Peyer's patch (tissue), 4 donors: ENCODE measurements at regions not wholly inside any gene's neighbourhood (a gene's known extent, or its start where the extent isn't known, plus 50 kb on each side); places are given as distances from the start of the nearest gene placed in this dataset.

Experiments used
- DNase-seq, 3 donors: peaks; one replicate each; pipeline ENCODE4 v3.0.0-alpha.2; 2017 to 2019
- H3K27ac ChIP-seq, 4 donors: fragments of 200-600 bp; sonication (generic); one replicate each; pipeline ENCODE4 v1.5.1; 2016 to 2019
- H3K27me3 ChIP-seq, 2 donors: fragments of 200-600 bp; sonication (generic); one replicate each; pipeline ENCODE4 v1.5.1; 2019
- H3K36me3 ChIP-seq, 3 donors: fragments of 200-600 bp; sonication (generic); one replicate each; pipeline ENCODE4 v1.5.1; 2016 to 2019
- H3K4me1 ChIP-seq, 4 donors: fragments of 200-600 bp; sonication (generic); one replicate each; pipeline ENCODE4 v1.5.1; 2016 to 2019
- H3K4me3 ChIP-seq, 4 donors: fragments of 200-600 bp; sonication (generic); 1 replicate in 3 of 4; 2 replicates in 1 of 4; pipeline ENCODE4 v1.5.1; 2016 to 2019; ENCODE audit warnings: mild to moderate bottlenecking in 1 of 4
- H3K9me3 ChIP-seq, 4 donors: fragments of 200-600 bp; sonication (generic); one replicate each; pipeline ENCODE4 v1.5.1; 2016 to 2019; ENCODE audit warnings: mild to moderate bottlenecking in 1 of 4
- CTCF ChIP-seq, 6 experiments: fragments of 450-650 bp in 4 of 6; fragments of 200-600 bp in 2 of 6; sonication (generic) in 1 of 6; IDR thresholded peaks; one replicate each; pipeline ENCODE4 v1.5.1; 2017 to 2019; ENCODE audit warnings: antibody characterized with exemption in 6 of 6, mild to moderate bottlenecking in 3 of 6, moderate library complexity in 1 of 6
- POLR2A ChIP-seq, 2 donors: fragments of 450-650 bp; IDR thresholded peaks; one replicate each; pipeline ENCODE4 v1.5.1; 2017; ENCODE audit warnings: antibody characterized with exemption in 2 of 2, mild to moderate bottlenecking in 2 of 2, moderate library complexity in 2 of 2

- DNase-seq, result no peak
- TF ChIP-seq POLR2A (IDR thresholded peaks at IDR 0.05), result no peak
- no peak for TF ChIP-seq CTCF (IDR thresholded peaks at IDR 0.05)
- H3K4me3 ChIP-seq, result no peak overlapping the region
- no peaks in the 10 kb centered on the region for H3K9me3 ChIP-seq
- H3K27ac ChIP-seq, result no peak overlapping the region
- H3K4me1 ChIP-seq, result peaks cover 0 to 12% (median 0%) of the 10 kb centered on the region in 4 donors
- H3K36me3 ChIP-seq, result no peaks in the 10 kb centered on the region
- H3K27me3 ChIP-seq, result no peaks in the 10 kb centered on the region
These were observed 382.8 kb downstream of the BCL11B start for GRCh38 chr14:98888927-98889835.

GRCh38 chr14:98889836-98890185 is 382.2 kb downstream of the BCL11B start:
- Histone ChIP-seq H3K36me3 (no peaks in the 10 kb centered on the region), H3K9me3 (no peaks in the 10 kb centered on the region), H3K4me1 (peaks cover 0 to 12% (median 0%) of the 10 kb centered on the region in 4 donors), H3K4me3 (no peak overlapping the region), H3K27me3 (no peaks in the 10 kb centered on the region), H3K27ac (no peak overlapping the region)
- TF ChIP-seq CTCF (IDR thresholded peaks at IDR 0.05) (no peak), POLR2A (IDR thresholded peaks at IDR 0.05) (no peak)
- no peak for DNase-seq

GRCh38 chr14:98890556-98891340 is 381.2 kb downstream of the BCL11B start:
- no peak for TF ChIP-seq POLR2A (IDR thresholded peaks at IDR 0.05)
- TF ChIP-seq CTCF (IDR thresholded peaks at IDR 0.05), result no peak
- DNase-seq, result no peak

GRCh38 chr14:98893675-98894074 is 378.3 kb downstream of the BCL11B start:
- Histone ChIP-seq H3K27me3 (no peaks in the 10 kb centered on the region), H3K36me3 (no peaks in the 10 kb centered on the region), H3K4me1 (peaks cover 0 to 5% (median 0%) of the 10 kb centered on the region in 4 donors), H3K4me3 (no peak overlapping the region), H3K27ac (no peak overlapping the region), H3K9me3 (no peaks in the 10 kb centered on the region)
- no peak for DNase-seq
- no peak for TF ChIP-seq POLR2A (IDR thresholded peaks at IDR 0.05)
- TF ChIP-seq CTCF (IDR thresholded peaks at IDR 0.05), result no peak

More at GRCh38 chr14:98890556-98891340, 381.2 kb downstream of the BCL11B start:
- Histone ChIP-seq H3K4me3 (no peak overlapping the region), H3K27ac (no peak overlapping the region), H3K36me3 (no peaks in the 10 kb centered on the region), H3K27me3 (no peaks in the 10 kb centered on the region), H3K4me1 (peaks cover 0 to 12% (median 0%) of the 10 kb centered on the region in 4 donors), H3K9me3 (no peaks in the 10 kb centered on the region)

GRCh38 chr14:98894600-98894999 is 377.4 kb downstream of the BCL11B start:
- TF ChIP-seq POLR2A (IDR thresholded peaks at IDR 0.05) (no peak), CTCF (IDR thresholded peaks at IDR 0.05) (no peak)
- Histone ChIP-seq H3K4me1 (peaks cover 0 to 5% (median 0%) of the 10 kb centered on the region in 4 donors), H3K4me3 (no peak overlapping the region), H3K27me3 (no peaks in the 10 kb centered on the region), H3K27ac (no peak overlapping the region), H3K9me3 (no peaks in the 10 kb centered on the region), H3K36me3 (no peaks in the 10 kb centered on the region)
- DNase-seq, result no peak
